Natural killer cell (primary cell): ENCODE measurements at regions not wholly inside any gene's neighbourhood (a gene's known extent, or its start where the extent isn't known, plus 50 kb on each side); places are given as distances from the start of the nearest gene placed in this dataset.
"Not testable (repeated sequence)": the region's sequence is repeated elsewhere in the genome, so short reads cannot be mapped to it uniquely, and the experiment has no call there.

ENCODE experiments used
- ATAC-seq, 3 donors: fragments of 150-1000 bp in 2 of 3; fragments of 200-7000 bp in 1 of 3; cut with Tn5 transposase; 1 replicate in 1 of 3; 2 replicates in 2 of 3; pipeline ENCODE4 v1.10.0; 2021; ENCODE audit warnings: mild to moderate bottlenecking in 2 of 3, moderate library complexity in 2 of 3
- DNase-seq, 2 donors: peaks; one replicate each; pipeline versions ENCODE4 v3.0.0 to v3.0.0-alpha.2; 2013 to 2021; ENCODE audit warnings: mixed read lengths in 1 of 2
- H3K27ac ChIP-seq: one replicate; pipeline ENCODE4 v1.5.1; 2013; ENCODE audit warnings: mild to moderate bottlenecking, low read length
- H3K27me3 ChIP-seq: one replicate; pipeline ENCODE4 v1.6.1; 2013; ENCODE audit warnings: low read length; ENCODE audit not compliant: control insufficient read depth, insufficient read depth
- H3K36me3 ChIP-seq: one replicate; pipeline ENCODE4 v1.6.1; 2013; ENCODE audit warnings: low read length; ENCODE audit not compliant: control insufficient read depth, insufficient read depth
- H3K4me1 ChIP-seq: one replicate; pipeline ENCODE4 v1.6.1; 2013; ENCODE audit warnings: low read length; ENCODE audit not compliant: control insufficient read depth, insufficient read depth
- H3K4me3 ChIP-seq: one replicate; pipeline ENCODE4 v1.5.1; 2013; ENCODE audit warnings: low read length
- H3K9me3 ChIP-seq: one replicate; pipeline ENCODE4 v1.6.1; 2013; ENCODE audit warnings: low read length; ENCODE audit not compliant: control insufficient read depth, insufficient read depth
- H3K27ac Mint-ChIP-seq, 2 donors: one replicate each; pipeline ENCODE4 v1.8.0; 2022; ENCODE audit warnings: mild to moderate bottlenecking in 2 of 2, mixed read lengths in 2 of 2, moderate library complexity in 1 of 2
- H3K27me3 Mint-ChIP-seq, 2 donors: one replicate each; pipeline ENCODE4 v1.8.0; 2022; ENCODE audit warnings: low read depth in 2 of 2, mixed read lengths in 2 of 2
- H3K36me3 Mint-ChIP-seq: one replicate; pipeline ENCODE4 v1.8.0; 2022; ENCODE audit warnings: mixed read lengths
- H3K4me1 Mint-ChIP-seq, 2 donors: one replicate each; pipeline ENCODE4 v1.8.0; 2022; ENCODE audit warnings: mixed read lengths in 2 of 2
- H3K4me3 Mint-ChIP-seq: one replicate; pipeline ENCODE4 v1.8.0; 2022; ENCODE audit warnings: mild to moderate bottlenecking, moderate library complexity, mixed read lengths
- H3K9me3 Mint-ChIP-seq, 2 donors: one replicate each; pipeline ENCODE4 v1.8.0; 2022; ENCODE audit warnings: mixed read lengths in 2 of 2
- CTCF ChIP-seq: fragments of 200-600 bp; IDR thresholded peaks from one replicate; pipeline ENCODE4 v1.8.0; 2022; ENCODE audit warnings: antibody characterized with exemption
- WGBS: methylation state at CpG from one replicate; pipeline ENCODE4 v1.1.7; 2013; ENCODE audit warnings: missing lambda C conversion rate; ENCODE audit not compliant: insufficient coverage; 5-methylcytosine and 5-hydroxymethylcytosine counted together
- intact Hi-C: fragments of 100-400 bp; cut with micrococcal nuclease; formaldehyde crosslinking; loops from one replicate; pipeline ENCODE4 v1.14.2; 2022

GRCh38 chrX:82711457-82711856 lies 796.6 kb upstream of the POU3F4 start:
- Mint-ChIP-seq H3K9me3 (peaks cover 0 to 3% of the 10 kb centered on the region in 2 donors), H3K36me3 (no peaks in the 10 kb centered on the region), H3K27ac (no peak overlapping the region), H3K4me3 (no peak overlapping the region), H3K27me3 (peaks cover 0 to under 1% of the 10 kb centered on the region in 2 donors), H3K4me1 (no peaks in the 10 kb centered on the region)
- H3K36me3 ChIP-seq, result no peaks in the 10 kb centered on the region
- no peaks in the 10 kb centered on the region for H3K9me3 ChIP-seq
- H3K27me3 ChIP-seq, result no peaks in the 10 kb centered on the region
- no peak overlapping the region for H3K27ac ChIP-seq
- TF ChIP-seq CTCF, result no peak
- no peak for ATAC-seq
- no peak for DNase-seq
- H3K4me1 ChIP-seq, result no peaks in the 10 kb centered on the region
- intact Hi-C loops, result no loop called here
- H3K4me3 ChIP-seq, result no peak overlapping the region
- 62% methylated on average over 2 of the region's 4 CpGs for WGBS

- H3K9me3 ChIP-seq, result no peaks in the 10 kb centered on the region
- TF ChIP-seq CTCF, result no peak
- Mint-ChIP-seq H3K4me1 (no peaks in the 10 kb centered on the region), H3K27me3 (no peaks in the 10 kb centered on the region), H3K9me3 (peaks cover 0 to 3% of the 10 kb centered on the region in 2 donors), H3K27ac (no peak overlapping the region), H3K36me3 (no peaks in the 10 kb centered on the region), H3K4me3 (no peak overlapping the region)
- H3K27me3 ChIP-seq, result no peaks in the 10 kb centered on the region
- no peak overlapping the region for H3K27ac ChIP-seq
- no peaks in the 10 kb centered on the region for H3K36me3 ChIP-seq
- H3K4me1 ChIP-seq, result no peaks in the 10 kb centered on the region
- no peak overlapping the region for H3K4me3 ChIP-seq
- no peak for DNase-seq
- no CpG with 5 or more reads among the region's 1 CpG for WGBS
- no peak for ATAC-seq
- intact Hi-C loops, result no loop called here
These were observed 786.2 kb upstream of the POU3F4 start for GRCh38 chrX:82721891-82722290.

GRCh38 chrX:82723806-82724205 lies 784.3 kb upstream of the POU3F4 start:
- H3K9me3 ChIP-seq, result no peaks in the 10 kb centered on the region
- Mint-ChIP-seq H3K4me3 (no peak overlapping the region), H3K36me3 (no peaks in the 10 kb centered on the region), H3K27ac (no peak overlapping the region), H3K9me3 (peaks cover 0 to 3% of the 10 kb centered on the region in 2 donors), H3K27me3 (no peaks in the 10 kb centered on the region), H3K4me1 (no peaks in the 10 kb centered on the region)
- TF ChIP-seq CTCF, result no peak
- H3K4me3 ChIP-seq, result no peak overlapping the region
- no peak overlapping the region for H3K27ac ChIP-seq
- intact Hi-C loops, result no loop called here
- no peaks in the 10 kb centered on the region for H3K27me3 ChIP-seq
- ATAC-seq, result no peak
- no peak for DNase-seq
- WGBS, result 67% methylated on average over 1 of the region's 1 CpG
- no peaks in the 10 kb centered on the region for H3K4me1 ChIP-seq
- no peaks in the 10 kb centered on the region for H3K36me3 ChIP-seq

- H3K4me3 Mint-ChIP-seq, H3K36me3 Mint-ChIP-seq, DNase-seq, H3K27ac Mint-ChIP-seq, intact Hi-C loops, H3K27me3 ChIP-seq, H3K27ac ChIP-seq, H3K9me3 Mint-ChIP-seq, H3K9me3 ChIP-seq, H3K36me3 ChIP-seq, H3K4me1 Mint-ChIP-seq, ATAC-seq, H3K4me3 ChIP-seq, H3K27me3 Mint-ChIP-seq, H3K4me1 ChIP-seq: not testable (repeated sequence)
- 90% methylated on average over 6 of the region's 6 CpGs for WGBS
These were observed 780.7 kb upstream of the POU3F4 start for GRCh38 chrX:82727436-82727835.
